MM.1S (cell line): ENCODE measurements at regions not wholly inside any gene's neighbourhood (a gene's known extent, or its start where the extent isn't known, plus 50 kb on each side); places are given as distances from the start of the nearest gene placed in this dataset.

Experiments used
- DNase-seq: peaks from one replicate; pipeline ENCODE4 v3.0.0-alpha.2; 2015
- H2AFZ ChIP-seq: fragments of 300-600 bp; sonication (generic); 2 replicates; pipeline ENCODE4 v1.6.0; 2016; ENCODE audit warnings: antibody characterized with exemption, low read length
- H3F3A ChIP-seq: fragments of 300-600 bp; sonication (generic); 2 replicates; pipeline ENCODE4 v1.6.1; 2016; ENCODE audit warnings: mild to moderate bottlenecking, antibody characterized with exemption, low read length, moderate library complexity, mixed read lengths; ENCODE audit not compliant: insufficient read depth
- H3K27ac ChIP-seq: fragments of 300-600 bp; sonication (generic); 2 replicates; pipeline ENCODE4 v1.5.1; 2016; ENCODE audit warnings: mild to moderate bottlenecking, low read length
- H3K27me3 ChIP-seq: fragments of 300-600 bp; sonication (generic); replicated peaks from 2 replicates; pipeline ENCODE4 v1.6.0; 2016; ENCODE audit warnings: low read length; ENCODE audit not compliant: insufficient read depth
- H3K36me3 ChIP-seq: fragments of 300-600 bp; sonication (generic); replicated peaks from 2 replicates; pipeline ENCODE4 v1.6.1; 2016; ENCODE audit warnings: mild to moderate bottlenecking, low read length, mixed read lengths; ENCODE audit not compliant: insufficient read depth
- H3K4me1 ChIP-seq: fragments of 300-600 bp; sonication (generic); 2 replicates; pipeline ENCODE4 v1.6.1; 2016; ENCODE audit warnings: low read length, mixed read lengths
- H3K4me2 ChIP-seq: fragments of 300-600 bp; sonication (generic); 2 replicates; pipeline ENCODE4 v1.6.0; 2016; ENCODE audit warnings: low read depth, low read length
- H3K4me3 ChIP-seq: fragments of 300-600 bp; sonication (generic); 2 replicates; pipeline ENCODE4 v1.5.1; 2016; ENCODE audit warnings: low read length, mixed read lengths
- H3K79me2 ChIP-seq: fragments of 300-600 bp; sonication (generic); 2 replicates; pipeline ENCODE4 v1.6.1; 2016; ENCODE audit warnings: mixed run types, low read length, mixed read lengths
- H3K9ac ChIP-seq: fragments of 300-600 bp; sonication (generic); 2 replicates; pipeline ENCODE4 v1.6.1; 2016; ENCODE audit warnings: low read length, mixed read lengths
- H3K9me2 ChIP-seq: fragments of 300-600 bp; sonication (generic); replicated peaks from 2 replicates; pipeline ENCODE4 v1.6.1; 2016; ENCODE audit warnings: mild to moderate bottlenecking, low read length, mixed read lengths; ENCODE audit not compliant: insufficient read depth
- H3K9me3 ChIP-seq: fragments of 300-600 bp; sonication (generic); replicated peaks from 2 replicates; pipeline ENCODE4 v1.6.1; 2016; ENCODE audit warnings: mild to moderate bottlenecking, low read length, mixed read lengths; ENCODE audit not compliant: insufficient read depth
- H4K20me1 ChIP-seq: fragments of 300-600 bp; sonication (generic); 2 replicates; pipeline ENCODE4 v1.6.1; 2016; ENCODE audit warnings: mild to moderate bottlenecking, low read length, moderate library complexity, mixed read lengths; ENCODE audit not compliant: insufficient read depth
- CTCF ChIP-seq: fragments of 300-600 bp; sonication (generic); IDR thresholded peaks from 2 replicates; pipeline ENCODE4 v1.5.1; 2016; ENCODE audit warnings: antibody characterized with exemption, low read length, mixed read lengths
- EZH2 ChIP-seq: fragments of 300-600 bp; sonication (generic); optimal IDR thresholded peaks from 2 replicates; pipeline ENCODE3; 2017; ENCODE audit warnings: low read depth, mild to moderate bottlenecking, antibody characterized with exemption, low read length, mixed read lengths
- EZH2phosphoT487 ChIP-seq: fragments of 300-600 bp; sonication (generic); IDR thresholded peaks from 2 replicates; pipeline ENCODE4 v1.6.1; 2018; ENCODE audit warnings: antibody characterized with exemption, low read length

DNA sequence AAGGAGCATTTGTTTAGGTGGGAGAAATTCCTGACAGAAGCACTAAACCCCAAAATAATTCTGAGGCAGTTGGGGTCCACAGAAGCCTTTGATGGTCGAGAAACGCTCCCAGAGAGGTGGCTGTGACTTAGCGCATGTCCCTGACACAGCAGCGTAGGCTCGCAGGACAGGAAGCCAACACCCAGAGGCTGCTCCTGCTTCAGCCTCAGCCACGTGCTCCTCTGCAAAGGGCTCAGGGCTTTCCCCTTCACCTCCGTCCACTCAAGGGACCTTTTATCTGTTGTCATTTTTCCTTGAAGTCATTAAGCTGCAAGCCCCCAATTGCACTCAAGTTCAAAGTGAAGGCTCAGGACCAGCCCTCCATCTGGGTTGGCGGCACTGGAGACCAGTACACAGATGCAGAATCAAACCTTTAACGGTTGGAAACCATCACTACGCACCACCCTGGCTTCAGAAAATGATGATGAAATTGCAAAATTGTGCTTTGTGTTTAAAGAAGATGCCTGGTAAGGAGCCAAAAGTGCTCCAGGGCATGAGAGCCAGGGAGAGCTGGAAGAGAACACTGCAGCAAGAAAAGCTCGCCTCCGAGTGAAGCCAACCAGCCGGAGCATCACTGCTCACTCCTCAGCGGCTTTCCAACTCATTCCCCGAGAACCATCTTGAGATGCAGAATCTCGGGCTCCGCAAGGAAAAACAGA, 219.6 kb downstream of the RAP2A start:
- Histone ChIP-seq H3K9me2 (no peaks in the 10 kb centered on the region), H3K27ac (no peak overlapping the region), H3K36me3 (no peaks in the 10 kb centered on the region), H3K4me3 (no peak overlapping the region), H4K20me1 (no peaks in the 10 kb centered on the region), H3F3A (no peaks in the 10 kb centered on the region), H3K9me3 (no peaks in the 10 kb centered on the region), H3K4me1 (no peaks in the 10 kb centered on the region), H2AFZ (no peak overlapping the region), H3K4me2 (no peak overlapping the region), H3K9ac (no peak overlapping the region), H3K79me2 (no peaks in the 10 kb centered on the region), H3K27me3 (no peaks in the 10 kb centered on the region)
- DNase-seq = no peak
- TF ChIP-seq EZH2 (no peak), EZH2phosphoT487 (no peak), CTCF (no peak)

GRCh38 chr13:97654236-97654635, 220.3 kb downstream of the RAP2A start:
- no peak overlapping the region for H2AFZ ChIP-seq
- H3F3A ChIP-seq = no peaks in the 10 kb centered on the region
- no peak overlapping the region for H3K27ac ChIP-seq
- H3K9me3 ChIP-seq = no peaks in the 10 kb centered on the region
- DNase-seq = no peak
- H3K79me2 ChIP-seq = no peaks in the 10 kb centered on the region
- no peaks in the 10 kb centered on the region for H3K27me3 ChIP-seq
- no peaks in the 10 kb centered on the region for H3K36me3 ChIP-seq
- no peak overlapping the region for H3K4me3 ChIP-seq
- no peaks in the 10 kb centered on the region for H3K9me2 ChIP-seq
- H3K4me1 ChIP-seq = no peaks in the 10 kb centered on the region
- no peak overlapping the region for H3K4me2 ChIP-seq
- H3K9ac ChIP-seq = no peak overlapping the region
- no peaks in the 10 kb centered on the region for H4K20me1 ChIP-seq
- TF ChIP-seq CTCF (no peak), EZH2 (no peak), EZH2phosphoT487 (no peak)

DNA sequence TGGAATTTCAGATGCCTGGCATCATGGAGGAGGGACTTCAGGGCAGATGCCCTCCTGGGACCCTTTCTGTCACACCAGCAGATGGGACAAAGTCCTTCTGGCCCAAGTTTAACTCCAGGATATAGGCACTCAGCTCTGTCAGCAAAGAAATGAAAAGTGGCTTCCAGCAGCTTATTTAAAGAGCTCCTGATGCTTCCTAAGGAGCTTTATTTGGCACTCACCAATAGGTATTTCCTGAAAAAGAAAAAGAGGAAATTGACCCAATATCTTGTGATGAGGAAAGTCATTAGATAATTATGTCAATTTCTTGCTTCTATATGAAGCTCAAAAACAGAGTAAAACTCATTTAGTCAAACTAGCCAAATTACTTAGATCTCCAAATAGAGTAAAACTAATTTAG, 224.6 kb downstream of the RAP2A start:
- TF ChIP-seq CTCF = no peak
- no peak for TF ChIP-seq EZH2phosphoT487
- no peak for TF ChIP-seq EZH2
- Histone ChIP-seq H3K9me2 (no peaks in the 10 kb centered on the region), H4K20me1 (no peaks in the 10 kb centered on the region), H3K9me3 (no peaks in the 10 kb centered on the region), H3K79me2 (no peaks in the 10 kb centered on the region), H3K27ac (no peak overlapping the region), H3K4me3 (no peak overlapping the region), H3K9ac (no peak overlapping the region), H3K4me2 (no peak overlapping the region), H3F3A (no peaks in the 10 kb centered on the region), H3K27me3 (no peaks in the 10 kb centered on the region), H3K36me3 (no peaks in the 10 kb centered on the region), H3K4me1 (no peaks in the 10 kb centered on the region), H2AFZ (no peak overlapping the region)
- DNase-seq = no peak
